ENCODE measurements at regions not wholly inside any gene's neighbourhood (a gene's known extent, or its start where the extent isn't known, plus 50 kb on each side); places are given as distances from the start of the nearest gene placed in this dataset.
"Not testable (repeated sequence)": the region's sequence is repeated elsewhere in the genome, so short reads cannot be mapped to it uniquely, and the experiment has no call there.

DNA sequence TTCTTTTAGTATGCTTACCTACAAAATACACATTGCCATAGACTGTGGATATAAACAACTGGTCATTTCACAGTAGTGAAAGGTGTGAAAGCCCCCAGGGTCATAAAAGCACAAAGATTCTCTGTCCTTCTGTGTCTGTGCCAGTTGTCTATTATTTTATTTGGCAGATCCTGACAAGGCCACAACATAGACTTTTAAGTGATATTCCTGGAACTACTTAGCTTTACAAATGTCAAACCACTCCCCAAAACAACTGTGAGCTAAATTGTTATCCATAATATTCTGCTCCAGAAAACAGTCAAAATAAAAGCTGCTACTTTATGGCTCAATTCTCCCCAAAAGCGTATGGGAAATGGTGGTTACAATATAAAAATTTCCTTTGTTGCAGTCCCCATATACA is 172.1 kb downstream of the SEC23A start:
- no peaks in the 10 kb centered on the region for H3K27me3 ChIP-seq
- ATAC-seq (no peak), DNase-seq (no peak)
- H3K4me3 ChIP-seq, result no peak overlapping the region
- TF ChIP-seq CTCF (IDR thresholded peaks at IDR 0.05), result no peak
- intact Hi-C loops (cut with DNase I), result no loop called here
- no peaks in the 10 kb centered on the region for H3K9me3 ChIP-seq
- H3K36me3 ChIP-seq, result no peaks in the 10 kb centered on the region
- no peak overlapping the region for H3K27ac ChIP-seq
- H3K4me1 ChIP-seq, result no peaks in the 10 kb centered on the region

- no peaks in the 10 kb centered on the region for H3K36me3 ChIP-seq
- no peaks in the 10 kb centered on the region for H3K27me3 ChIP-seq
- ATAC-seq (no peak), DNase-seq (no peak)
- intact Hi-C loops (cut with DNase I), result no loop called here
- no peak overlapping the region for H3K4me3 ChIP-seq
- no peaks in the 10 kb centered on the region for H3K9me3 ChIP-seq
- no peak overlapping the region for H3K27ac ChIP-seq
- no peaks in the 10 kb centered on the region for H3K4me1 ChIP-seq
- no peak for TF ChIP-seq CTCF (IDR thresholded peaks at IDR 0.05)
Observed at GRCh38 chr14:38930022-38930421, 173.0 kb downstream of the SEC23A start.

DNA sequence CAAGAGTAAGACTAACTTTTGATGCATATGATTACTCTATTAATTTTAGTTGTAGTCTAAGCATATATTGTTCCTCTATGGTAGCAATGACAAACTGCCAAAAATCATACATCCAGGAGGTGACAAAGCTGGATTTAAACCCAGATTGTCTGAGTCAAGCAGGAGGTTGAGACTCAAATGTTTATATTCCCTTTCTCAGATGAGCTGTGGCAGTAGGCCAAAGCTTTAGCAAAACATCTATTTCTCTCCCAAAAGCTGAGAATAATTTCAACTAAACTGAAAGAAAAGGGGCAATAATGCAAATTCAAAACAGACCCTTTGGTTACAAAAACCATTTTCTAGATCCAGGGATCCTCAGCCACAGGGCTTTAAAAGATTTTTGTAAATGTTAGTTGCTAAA is 173.6 kb downstream of the SEC23A start:
- intact Hi-C loops (cut with DNase I), result no loop called here
- peak in 2 of 4 donors; percentile 17 to 31 for DNase-seq
- H3K4me1 ChIP-seq, result no peaks in the 10 kb centered on the region
- no peaks in the 10 kb centered on the region for H3K9me3 ChIP-seq
- no peak overlapping the region for H3K27ac ChIP-seq
- ATAC-seq, result no peak
- H3K36me3 ChIP-seq, result no peaks in the 10 kb centered on the region
- H3K4me3 ChIP-seq, result no peak overlapping the region
- H3K27me3 ChIP-seq, result no peaks in the 10 kb centered on the region
- no peak for TF ChIP-seq CTCF (IDR thresholded peaks at IDR 0.05)

DNA sequence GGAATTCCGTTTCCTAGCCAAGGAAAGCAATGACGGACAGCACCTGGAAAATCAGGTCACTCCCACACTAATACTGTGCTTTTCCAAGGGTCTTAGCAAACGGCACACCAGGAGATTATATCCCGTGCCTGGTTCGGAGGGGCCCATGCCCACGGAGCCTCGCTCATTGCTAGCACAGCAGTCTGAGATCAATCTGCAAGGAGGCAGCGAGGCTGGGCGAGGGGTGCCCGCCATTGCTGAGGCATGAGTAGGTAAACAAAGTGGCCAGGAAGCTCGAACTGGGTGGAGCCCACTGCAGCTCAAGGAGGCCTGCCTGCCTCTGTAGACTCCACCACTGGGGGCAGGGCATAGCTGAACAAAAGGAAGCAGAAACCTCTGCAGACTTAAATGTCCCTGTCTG is 181.1 kb downstream of the SEC23A start:
- H3K4me3 ChIP-seq; H3K9me3 ChIP-seq; DNase-seq; H3K27ac ChIP-seq; H3K27me3 ChIP-seq; H3K36me3 ChIP-seq; intact Hi-C loops (cut with DNase I); ATAC-seq; H3K4me1 ChIP-seq: not testable (repeated sequence)

GRCh38 chr14:38915125-38915524 is 187.9 kb downstream of the SEC23A start:
- ATAC-seq (no peak), DNase-seq (no peak)
- H3K27ac ChIP-seq, result no peak overlapping the region
- H3K36me3 ChIP-seq, result no peaks in the 10 kb centered on the region
- no peak for TF ChIP-seq CTCF (IDR thresholded peaks at IDR 0.05)
- no peaks in the 10 kb centered on the region for H3K27me3 ChIP-seq
- H3K4me3 ChIP-seq, result no peak overlapping the region
- no peaks in the 10 kb centered on the region for H3K4me1 ChIP-seq
- intact Hi-C loops (cut with DNase I), result no loop called here
- H3K9me3 ChIP-seq, result peaks cover 0 to 17% of the 10 kb centered on the region in 2 donors

DNA sequence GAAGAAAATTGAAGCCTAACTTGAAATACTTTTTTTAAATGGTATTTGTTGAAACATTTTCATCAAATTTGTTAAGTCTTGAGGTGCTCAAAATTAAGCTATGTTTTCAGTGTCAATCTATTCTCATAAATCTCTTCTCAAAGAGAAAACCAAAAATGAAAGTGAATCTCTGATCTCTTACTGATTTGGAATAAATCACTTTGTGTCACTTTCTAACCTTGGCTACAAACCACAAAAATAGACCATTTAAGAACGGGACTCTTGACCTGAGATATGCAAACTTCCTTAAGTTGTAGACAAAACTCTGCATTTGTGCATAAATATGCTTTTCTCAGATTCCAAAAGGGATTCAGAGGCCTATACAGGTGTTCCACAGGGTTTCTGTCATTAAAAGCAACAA is 192.9 kb downstream of the SEC23A start:
- Histone ChIP-seq H3K4me1 (no peaks in the 10 kb centered on the region), H3K4me3 (no peak overlapping the region), H3K9me3 (peaks cover 0 to 4% of the 10 kb centered on the region in 2 donors), H3K27me3 (no peaks in the 10 kb centered on the region), H3K36me3 (no peaks in the 10 kb centered on the region), H3K27ac (no peak overlapping the region)
- intact Hi-C loops (cut with DNase I), result no loop called here
- ATAC-seq (no peak), DNase-seq (no peak)
- TF ChIP-seq CTCF (IDR thresholded peaks at IDR 0.05), result no peak

Measured in left lung (tissue), 4 donors.